HG03469 (cell line): ENCODE measurements at regions not wholly inside any gene's neighbourhood (a gene's known extent, or its start where the extent isn't known, plus 50 kb on each side); places are given as distances from the start of the nearest gene placed in this dataset.

Experiments
- ATAC-seq: cut with Tn5 transposase; IDR thresholded peaks from one replicate; pipeline ENCODE4 v1.9.1; 2021; ENCODE audit warnings: mild to moderate bottlenecking, moderate library complexity, moderate number of reproducible peaks; ENCODE audit not compliant: unreplicated experiment

- no peak for ATAC-seq
Measured at GRCh38 chr6:56297022-56297989, 49.9 kb upstream of the COL21A1 start.
